Loucy (cell line): ENCODE measurements at regions not wholly inside any gene's neighbourhood (a gene's known extent, or its start where the extent isn't known, plus 50 kb on each side); places are given as distances from the start of the nearest gene placed in this dataset.

Experiments
- CTCF ChIP-seq: fragments of 200-600 bp; sonication (generic); conservative IDR thresholded peaks from 2 replicates; pipeline ENCODE4 v1.5.1; 2014; ENCODE audit warnings: mild to moderate bottlenecking, antibody characterized with exemption, low read length
- EZH2phosphoT487 ChIP-seq: fragments of 200-600 bp; IDR thresholded peaks from 2 replicates; pipeline ENCODE4 v1.6.1; 2018; ENCODE audit warnings: antibody characterized with exemption, mild to moderate bottlenecking, moderate library complexity, borderline replicate concordance

GRCh38 chr13:69485991-69486592 is 621.5 kb upstream of the ATXN8OS start:
- TF ChIP-seq CTCF (no peak), EZH2phosphoT487 (no peak)
